Endothelial cell (in vitro differentiated cells): ENCODE measurements at regions not wholly inside any gene's neighbourhood (a gene's known extent, or its start where the extent isn't known, plus 50 kb on each side); places are given as distances from the start of the nearest gene placed in this dataset.

Experiments
- DNase-seq: peaks from one replicate; pipeline ENCODE4 v3.0.0; 2021; ENCODE audit warnings: low spot score
- H3K27ac Mint-ChIP-seq: one replicate; pipeline ENCODE4 v1.8.0; 2021; ENCODE audit warnings: mixed read lengths, inconsistent platforms; ENCODE audit not compliant: unreplicated experiment
- H3K27me3 Mint-ChIP-seq: one replicate; pipeline ENCODE4 v1.8.0; 2021; ENCODE audit warnings: mild to moderate bottlenecking, moderate library complexity, mixed read lengths, inconsistent platforms; ENCODE audit not compliant: unreplicated experiment
- H3K36me3 Mint-ChIP-seq: one replicate; pipeline ENCODE4 v1.8.0; 2021; ENCODE audit warnings: mild to moderate bottlenecking, low read depth, mixed read lengths, inconsistent platforms; ENCODE audit not compliant: unreplicated experiment
- H3K4me1 Mint-ChIP-seq: one replicate; pipeline ENCODE4 v1.8.0; 2021; ENCODE audit warnings: mild to moderate bottlenecking, mixed read lengths, inconsistent platforms; ENCODE audit not compliant: unreplicated experiment
- H3K4me3 Mint-ChIP-seq: one replicate; pipeline ENCODE4 v1.8.0; 2021; ENCODE audit warnings: mild to moderate bottlenecking, mixed read lengths, inconsistent platforms; ENCODE audit not compliant: unreplicated experiment
- H3K9me3 Mint-ChIP-seq: one replicate; pipeline ENCODE4 v1.8.0; 2021; ENCODE audit warnings: mixed read lengths, inconsistent platforms; ENCODE audit not compliant: unreplicated experiment
- TF ChIP-seq, protein P1 (sequence below): fragments of 200-600 bp; sonication (generic); IDR thresholded peaks from one replicate; pipeline ENCODE4 v1.5.0; 2021; ENCODE audit warnings: antibody characterized with exemption; ENCODE audit not compliant: unreplicated experiment

DNA sequence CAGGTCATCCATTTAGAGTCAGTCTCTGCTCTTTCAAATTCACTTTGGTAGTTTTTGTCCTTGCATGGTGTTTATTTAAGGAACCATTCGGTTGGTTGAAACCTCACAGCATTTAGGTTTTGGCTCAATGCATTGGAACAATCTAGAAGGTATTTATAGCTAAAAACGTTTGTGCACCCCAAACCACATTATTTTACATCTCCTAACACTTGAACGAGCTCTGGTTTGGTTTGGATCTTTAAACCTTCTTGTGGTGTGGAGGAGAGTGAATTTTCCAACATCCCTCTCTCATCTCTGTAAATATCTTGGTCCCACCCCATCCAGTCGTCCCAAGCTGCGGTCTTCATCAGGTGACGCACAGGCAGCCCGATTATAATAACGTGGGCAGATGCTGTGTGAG, 287.9 kb downstream of the LPIN1 start:
- Mint-ChIP-seq H3K36me3 (no peaks in the 10 kb centered on the region), H3K4me1 (no peaks in the 10 kb centered on the region)
- TF ChIP-seq, protein P1, sequence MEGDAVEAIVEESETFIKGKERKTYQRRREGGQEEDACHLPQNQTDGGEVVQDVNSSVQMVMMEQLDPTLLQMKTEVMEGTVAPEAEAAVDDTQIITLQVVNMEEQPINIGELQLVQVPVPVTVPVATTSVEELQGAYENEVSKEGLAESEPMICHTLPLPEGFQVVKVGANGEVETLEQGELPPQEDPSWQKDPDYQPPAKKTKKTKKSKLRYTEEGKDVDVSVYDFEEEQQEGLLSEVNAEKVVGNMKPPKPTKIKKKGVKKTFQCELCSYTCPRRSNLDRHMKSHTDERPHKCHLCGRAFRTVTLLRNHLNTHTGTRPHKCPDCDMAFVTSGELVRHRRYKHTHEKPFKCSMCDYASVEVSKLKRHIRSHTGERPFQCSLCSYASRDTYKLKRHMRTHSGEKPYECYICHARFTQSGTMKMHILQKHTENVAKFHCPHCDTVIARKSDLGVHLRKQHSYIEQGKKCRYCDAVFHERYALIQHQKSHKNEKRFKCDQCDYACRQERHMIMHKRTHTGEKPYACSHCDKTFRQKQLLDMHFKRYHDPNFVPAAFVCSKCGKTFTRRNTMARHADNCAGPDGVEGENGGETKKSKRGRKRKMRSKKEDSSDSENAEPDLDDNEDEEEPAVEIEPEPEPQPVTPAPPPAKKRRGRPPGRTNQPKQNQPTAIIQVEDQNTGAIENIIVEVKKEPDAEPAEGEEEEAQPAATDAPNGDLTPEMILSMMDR: no peak

GRCh38 chr2:12035029-12035720, 288.7 kb downstream of the LPIN1 start:
- H3K4me1 Mint-ChIP-seq: no peaks in the 10 kb centered on the region
- no peaks in the 10 kb centered on the region for H3K9me3 Mint-ChIP-seq
- TF ChIP-seq, protein P1: no peak
- no peak overlapping the region for H3K4me3 Mint-ChIP-seq
- H3K27ac Mint-ChIP-seq: no peak overlapping the region
- H3K27me3 Mint-ChIP-seq: peaks cover 1% of the 10 kb centered on the region
- no peaks in the 10 kb centered on the region for H3K36me3 Mint-ChIP-seq
- DNase-seq: no peak

More for the DNA sequence above, 287.9 kb downstream of the LPIN1 start:
- Mint-ChIP-seq H3K4me3 (no peak overlapping the region), H3K9me3 (no peaks in the 10 kb centered on the region), H3K27ac (no peak overlapping the region), H3K27me3 (peaks cover 1% of the 10 kb centered on the region)
- no peak for DNase-seq

DNA sequence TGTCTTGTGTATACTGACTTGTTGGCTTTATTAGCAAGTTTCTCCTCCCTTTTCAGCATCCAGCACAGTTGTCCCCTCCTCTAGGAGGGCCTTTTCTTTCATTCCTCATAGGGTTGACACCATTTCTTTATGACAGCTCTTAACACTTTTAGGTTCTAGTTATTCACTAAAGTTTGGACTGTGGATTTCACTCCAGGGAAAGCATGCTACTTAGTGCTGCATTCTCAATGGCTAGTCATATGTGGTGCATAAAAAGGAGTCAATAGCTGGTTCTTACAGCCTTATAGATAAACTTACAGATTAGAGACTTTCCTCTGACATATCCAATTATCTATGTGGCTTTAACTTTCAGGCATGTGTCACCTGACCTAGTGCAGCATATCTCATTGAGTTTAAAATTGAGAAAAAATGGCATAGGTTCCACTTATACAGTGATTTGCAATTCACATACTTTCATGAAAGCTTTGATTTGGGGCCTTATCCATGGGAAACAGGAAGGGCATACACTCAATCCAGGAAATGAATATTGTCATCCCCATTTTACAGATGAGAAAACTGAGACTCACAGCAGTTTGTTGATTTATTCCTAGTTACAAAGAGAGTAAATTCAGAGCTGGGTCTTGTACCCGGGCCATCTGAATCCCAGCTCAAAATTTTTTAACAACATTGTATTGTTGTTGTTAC, 289.7 kb downstream of the LPIN1 start:
- TF ChIP-seq, protein P1: no peak
- no peak for DNase-seq
- H3K4me3 Mint-ChIP-seq: no peak overlapping the region
- H3K4me1 Mint-ChIP-seq: no peaks in the 10 kb centered on the region
- peaks cover 1% of the 10 kb centered on the region for H3K27me3 Mint-ChIP-seq
- H3K27ac Mint-ChIP-seq: no peak overlapping the region
- no peaks in the 10 kb centered on the region for H3K36me3 Mint-ChIP-seq
- no peaks in the 10 kb centered on the region for H3K9me3 Mint-ChIP-seq

- H3K27ac Mint-ChIP-seq: no peak overlapping the region
- H3K4me3 Mint-ChIP-seq: no peak overlapping the region
These were observed 290.2 kb downstream of the LPIN1 start for GRCh38 chr2:12036640-12036983.

More at GRCh38 chr2:12036640-12036983, 290.2 kb downstream of the LPIN1 start:
- Mint-ChIP-seq H3K27me3 (peaks cover 1% of the 10 kb centered on the region), H3K4me1 (no peaks in the 10 kb centered on the region), H3K9me3 (no peaks in the 10 kb centered on the region), H3K36me3 (no peaks in the 10 kb centered on the region)
- DNase-seq: no peak
- TF ChIP-seq, protein P1: no peak
